ENCODE measurements at regions not wholly inside any gene's neighbourhood (a gene's known extent, or its start where the extent isn't known, plus 50 kb on each side); places are given as distances from the start of the nearest gene placed in this dataset.
"Not testable (repeated sequence)": the region's sequence is repeated elsewhere in the genome, so short reads cannot be mapped to it uniquely, and the experiment has no call there.

DNA sequence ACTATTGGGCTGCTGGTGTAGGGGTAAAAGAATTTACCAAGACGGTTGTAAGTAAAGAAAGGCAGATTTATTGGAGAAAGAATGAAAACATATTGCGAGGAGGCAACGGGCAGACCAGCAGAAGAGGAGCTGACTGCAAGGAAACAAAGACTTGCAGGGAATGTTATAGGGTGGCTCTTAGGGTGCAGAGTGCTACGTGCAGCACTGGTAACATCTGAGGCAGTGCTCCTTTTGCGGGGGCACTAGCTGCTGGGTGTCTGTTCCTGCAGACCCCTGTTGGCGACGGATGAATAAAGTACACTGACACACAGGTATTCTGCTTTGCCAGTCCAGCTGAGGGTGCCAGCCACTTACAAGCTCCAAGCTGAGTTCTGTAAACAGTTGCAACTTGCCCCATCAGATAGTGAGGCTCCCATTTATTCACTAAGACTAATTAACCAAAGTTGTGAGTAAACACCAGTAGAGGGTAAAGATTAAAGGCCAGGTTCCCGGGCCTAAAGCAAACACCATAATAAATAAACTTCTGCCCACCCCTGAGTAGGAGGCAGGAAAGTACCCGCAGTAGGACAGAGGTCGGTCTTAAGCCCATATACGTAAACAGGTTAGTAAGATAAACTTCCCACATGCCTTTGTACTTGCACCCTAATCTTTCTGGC lies 140.2 kb upstream of the KCNK1 start:
- intact Hi-C loops (cut with micrococcal nuclease) = no loop called here

DNA sequence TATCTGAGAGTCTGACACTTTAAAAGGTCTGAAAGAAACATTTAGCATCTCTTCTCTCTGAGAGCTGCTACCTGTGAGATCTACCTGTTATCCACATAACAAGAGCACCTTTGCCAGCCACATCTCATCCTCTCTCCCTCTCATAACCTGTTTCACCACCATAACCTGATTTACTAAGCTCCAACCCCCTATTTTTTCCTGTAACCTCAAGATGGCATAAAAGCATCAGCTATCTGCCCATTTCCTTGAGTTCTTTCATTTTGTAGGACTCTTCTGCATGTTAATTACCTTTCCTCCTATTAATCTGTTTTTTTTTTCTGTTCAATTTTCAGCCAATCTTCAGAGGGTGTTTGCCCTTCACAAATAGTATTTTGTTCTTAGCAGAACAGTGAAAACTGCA lies 136.5 kb upstream of the KCNK1 start:
- intact Hi-C loops (cut with micrococcal nuclease) = no loop called here

DNA sequence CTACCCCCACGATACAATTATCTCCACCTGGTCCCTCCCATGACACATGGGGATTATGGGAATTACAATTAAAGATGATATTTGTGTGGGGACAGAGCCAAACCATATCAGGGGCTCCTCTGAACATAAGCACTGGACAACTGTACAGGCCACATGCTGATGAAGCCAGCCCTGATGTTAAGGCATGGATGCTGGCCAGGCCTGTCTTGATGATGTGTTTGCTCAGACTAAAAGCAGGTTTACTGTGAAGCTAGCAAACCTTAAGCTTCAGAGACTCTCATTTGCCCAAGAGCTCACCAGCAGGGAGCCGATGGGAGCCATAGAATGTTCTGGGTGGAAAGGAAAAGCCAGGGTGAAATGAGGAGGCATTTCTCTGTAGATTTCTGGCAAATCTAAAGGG lies 135.3 kb upstream of the KCNK1 start:
- intact Hi-C loops (cut with micrococcal nuclease) = no loop called here

DNA sequence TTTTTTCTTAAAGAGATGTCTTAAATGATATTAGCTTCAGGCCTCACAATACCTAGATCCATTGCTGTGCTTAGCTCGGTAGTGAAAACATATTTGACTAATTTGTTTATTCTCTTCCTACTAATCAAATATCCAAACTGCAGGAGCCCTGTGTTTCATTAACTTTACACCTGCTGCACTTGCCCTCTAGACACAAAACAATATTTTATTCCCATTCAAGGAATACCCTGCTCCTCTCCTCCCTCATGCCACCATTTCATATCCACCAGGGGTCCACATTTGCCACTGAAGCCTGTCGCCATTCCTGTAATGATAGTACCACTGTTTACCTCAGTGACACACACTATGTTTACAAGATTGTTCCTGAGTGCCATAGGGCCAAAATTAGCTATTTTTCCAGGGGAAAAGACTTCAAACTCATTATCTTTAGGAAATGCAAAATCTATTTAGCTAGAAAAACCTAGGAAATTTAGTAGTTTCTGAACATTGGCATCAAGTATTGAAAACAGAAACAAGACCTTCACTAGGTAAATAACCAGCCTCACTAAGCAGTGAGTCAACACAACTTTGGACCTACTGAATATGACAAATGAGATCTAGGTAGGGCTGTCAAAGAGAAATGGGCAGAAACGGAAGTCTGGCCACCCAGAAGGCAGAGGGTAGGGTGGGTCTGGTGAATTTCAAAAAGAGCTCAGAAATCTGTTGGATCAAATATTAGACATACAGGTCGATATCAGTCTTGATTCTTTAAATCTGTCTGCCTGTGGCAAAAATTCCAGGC lies 134.6 kb upstream of the KCNK1 start:
- intact Hi-C loops (cut with micrococcal nuclease) = no loop called here

DNA sequence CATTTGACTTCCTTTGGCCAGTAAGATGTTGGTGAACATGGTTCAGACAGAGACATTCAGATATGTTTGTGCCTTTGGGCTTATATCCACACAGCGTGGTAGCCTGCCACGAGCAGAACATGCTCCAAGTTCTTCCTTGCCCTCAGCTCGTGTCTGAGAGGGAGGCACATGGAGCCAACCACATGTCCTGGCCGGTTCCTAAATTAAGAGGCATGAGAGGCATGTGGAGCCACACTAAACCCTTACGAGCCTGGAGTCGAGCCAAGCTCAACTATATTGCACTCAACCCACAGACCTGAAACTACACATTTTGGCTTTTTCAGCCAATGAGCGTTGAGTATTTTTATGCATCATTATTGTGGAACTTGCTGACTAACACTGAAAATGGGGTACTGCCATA lies 133.7 kb upstream of the KCNK1 start:
- intact Hi-C loops (cut with micrococcal nuclease) = no loop called here

DNA sequence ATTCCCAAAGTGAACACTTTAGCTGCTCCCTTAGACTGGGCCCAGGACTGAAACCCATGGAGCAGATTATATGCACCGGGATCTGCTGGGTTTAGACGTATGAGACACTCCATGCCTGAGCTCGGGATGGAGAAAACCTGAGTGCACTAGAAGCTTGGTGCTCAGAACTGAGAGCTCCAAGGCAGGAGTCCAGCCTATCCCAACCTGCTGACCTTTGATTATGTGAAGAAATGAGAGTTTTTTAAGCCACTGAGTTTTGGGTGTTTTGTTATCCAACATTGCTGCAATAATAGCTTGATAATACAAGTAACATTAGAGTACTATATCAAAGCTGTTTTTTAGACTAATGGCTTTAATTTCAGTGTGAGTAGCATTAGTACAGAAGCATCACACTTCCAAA lies 131.5 kb upstream of the KCNK1 start:
- intact Hi-C loops (cut with micrococcal nuclease) = no loop called here

DNA sequence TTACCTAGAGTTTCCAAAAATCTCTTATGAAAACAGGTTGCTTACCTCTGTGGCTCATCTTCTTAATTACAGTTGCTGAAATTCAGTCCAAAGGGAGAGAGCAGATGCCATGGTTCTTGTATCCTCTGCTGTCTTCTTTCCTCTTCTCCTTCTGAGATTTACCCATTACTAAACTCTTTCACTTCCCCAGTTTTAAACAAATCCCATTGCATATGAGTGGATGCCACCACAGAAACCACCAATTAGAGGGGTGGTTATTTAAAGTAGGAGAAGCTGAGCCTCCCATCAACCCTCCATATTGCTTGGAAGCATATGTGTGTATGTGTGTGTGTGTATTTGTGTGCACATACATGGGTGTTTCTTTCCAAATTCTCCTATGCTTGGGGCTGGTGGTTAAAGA lies 128.5 kb upstream of the KCNK1 start:
- intact Hi-C loops (cut with micrococcal nuclease) = no loop called here

DNA sequence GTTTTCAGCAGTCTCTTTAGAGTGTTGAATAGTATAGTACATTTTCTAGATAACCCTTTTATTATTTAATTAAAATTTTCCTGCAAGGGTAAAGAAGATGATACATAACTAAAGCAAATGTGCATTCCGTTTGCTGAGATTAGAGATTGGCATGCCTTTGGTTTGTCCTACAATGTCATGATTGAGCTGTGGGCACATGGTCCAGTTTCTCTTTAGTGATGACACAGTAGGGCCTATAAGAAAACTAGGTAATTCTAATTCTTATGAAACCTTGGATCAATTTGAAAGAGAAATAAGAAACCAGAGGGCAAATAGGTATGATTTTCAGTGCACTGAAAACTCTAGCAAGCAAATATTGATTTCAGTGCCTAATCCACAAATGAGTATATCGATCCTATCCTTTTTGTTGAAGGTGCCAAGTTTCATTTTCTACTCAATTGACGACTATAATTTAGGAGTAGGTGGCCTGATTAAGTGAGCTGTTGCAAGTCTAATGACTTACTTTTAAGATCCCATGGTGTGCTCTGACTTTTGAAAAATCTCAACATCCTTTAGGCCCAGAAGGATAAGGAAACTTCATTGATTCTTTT lies 128.0 kb upstream of the KCNK1 start:
- intact Hi-C loops (cut with micrococcal nuclease) = no loop called here

DNA sequence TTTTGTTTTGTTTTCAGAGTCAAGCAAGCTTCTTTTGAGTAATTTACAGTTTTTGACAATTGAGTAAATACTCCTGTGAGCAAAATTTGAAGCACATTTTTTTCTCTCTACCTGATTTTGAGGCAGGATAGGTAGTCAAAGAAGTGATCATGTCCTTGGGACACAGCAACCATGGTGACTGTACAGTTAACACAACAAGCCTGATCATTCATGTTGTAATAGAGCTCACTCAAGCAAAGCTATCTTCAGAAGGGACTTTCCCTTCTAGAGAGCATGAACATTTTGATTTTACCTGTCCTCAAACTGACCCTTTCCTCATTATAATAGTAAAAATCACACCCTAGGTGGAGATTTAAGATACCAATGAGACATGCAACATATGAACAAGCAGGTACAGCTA lies 126.5 kb upstream of the KCNK1 start:
- intact Hi-C loops (cut with micrococcal nuclease) = no loop called here

DNA sequence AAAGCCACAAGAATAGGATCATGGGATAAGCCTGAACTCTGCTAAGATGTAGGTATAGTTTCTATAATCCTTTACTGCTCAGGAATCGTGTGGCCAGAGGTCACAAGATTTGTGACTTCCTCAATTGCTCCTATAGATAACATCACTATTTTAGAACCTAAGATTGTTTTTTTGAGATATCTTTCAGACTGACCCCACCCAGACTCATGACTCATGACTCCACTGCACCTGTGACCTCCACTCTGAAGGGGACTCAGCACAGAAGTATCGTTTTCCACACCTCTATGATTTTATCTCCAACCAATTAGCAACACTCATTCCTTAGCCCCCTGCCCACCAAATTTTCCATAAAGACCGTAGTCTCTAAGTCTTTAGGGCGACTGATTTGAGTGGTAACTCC lies 124.5 kb upstream of the KCNK1 start:
- intact Hi-C loops (cut with micrococcal nuclease) = no loop called here

DNA sequence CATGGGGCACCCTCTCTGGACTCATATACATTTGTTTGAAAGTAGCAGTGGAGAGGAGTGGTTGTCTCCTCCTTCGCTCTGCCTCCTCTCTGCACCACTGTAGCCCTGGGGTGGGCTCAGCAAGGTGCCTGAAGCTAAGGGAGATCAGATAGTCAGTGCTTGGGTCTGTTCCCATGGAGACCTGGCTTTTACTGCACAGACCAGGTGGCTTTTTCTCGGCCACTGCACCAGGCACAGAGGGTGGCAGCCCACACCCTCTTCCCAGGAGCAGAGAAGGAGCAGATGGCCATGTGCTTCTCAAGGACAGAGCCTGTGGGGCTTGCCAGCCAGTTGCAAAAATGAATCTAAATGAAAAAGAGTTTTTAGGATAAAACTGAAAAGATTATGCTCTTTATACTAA lies 123.4 kb upstream of the KCNK1 start:
- intact Hi-C loops (cut with micrococcal nuclease) = no loop called here

DNA sequence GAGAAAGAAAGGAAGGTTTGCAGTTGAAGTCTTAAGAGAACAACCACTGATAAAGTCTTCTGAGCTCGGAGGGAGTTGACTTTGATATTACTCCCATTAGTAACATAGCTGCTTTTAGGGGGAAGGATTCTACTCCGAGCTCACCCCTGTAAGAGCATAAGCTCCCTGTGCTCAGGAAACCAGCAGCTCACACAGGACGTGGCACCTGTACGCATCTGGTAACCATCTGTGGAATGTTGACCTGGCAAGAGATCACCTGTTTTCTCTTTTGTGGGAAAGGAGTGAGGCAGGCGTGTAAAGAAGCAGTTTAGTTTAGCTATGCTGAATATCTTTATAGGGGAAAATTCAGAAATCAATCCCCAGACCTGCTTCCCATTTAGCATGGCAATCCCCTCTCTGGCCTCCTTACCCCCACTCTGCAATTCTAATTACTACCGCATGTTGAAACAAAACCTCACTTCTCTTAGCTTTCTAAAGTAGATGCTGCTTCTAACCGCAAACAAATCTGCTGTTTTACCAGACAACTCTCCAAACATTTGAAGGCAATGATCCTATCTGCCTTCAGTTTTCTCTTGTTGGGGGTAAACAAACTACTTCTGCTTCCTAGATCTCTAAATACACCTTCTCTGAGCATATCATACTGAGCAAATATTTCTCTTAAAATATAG lies 121.8 kb upstream of the KCNK1 start:
- intact Hi-C loops (cut with micrococcal nuclease) = no loop called here

DNA sequence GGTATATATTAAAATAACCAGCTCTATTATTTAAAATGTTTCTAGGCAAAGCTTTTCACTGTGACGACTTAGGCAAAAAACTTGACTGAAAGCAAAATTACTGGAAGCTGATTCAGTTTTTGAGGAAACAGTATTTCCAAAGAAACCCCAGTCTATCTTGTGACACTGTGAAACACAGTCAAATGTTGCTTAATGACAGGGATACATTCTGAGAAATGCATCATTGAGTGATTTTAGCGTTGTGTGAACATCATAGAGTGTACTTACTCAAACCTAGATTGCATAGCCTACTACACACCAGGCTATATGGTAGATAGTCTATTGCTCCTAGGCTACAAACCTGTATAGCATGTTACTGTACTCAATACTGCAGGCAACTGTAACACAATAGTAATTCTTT lies 116.9 kb upstream of the KCNK1 start:
- intact Hi-C loops (cut with micrococcal nuclease) = no loop called here

DNA sequence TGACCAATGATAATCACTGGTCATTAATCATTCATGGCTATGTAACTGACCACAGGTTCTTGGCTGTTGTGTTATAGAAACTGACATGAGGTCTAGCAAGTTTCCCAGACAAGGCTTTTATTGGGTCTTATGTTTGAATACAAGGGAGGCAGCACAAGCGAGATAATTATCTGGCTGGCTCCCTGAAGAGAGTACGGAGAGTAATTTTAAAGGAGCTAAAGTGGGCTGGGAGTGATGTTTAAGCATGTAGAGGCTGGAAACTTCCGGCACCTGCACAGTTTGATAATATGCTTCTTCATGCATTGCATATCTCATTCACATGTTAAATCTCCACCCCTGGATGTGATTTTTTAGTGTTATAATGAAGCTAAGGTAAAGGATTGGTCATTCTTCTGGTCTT lies 116.2 kb upstream of the KCNK1 start:
- intact Hi-C loops (cut with micrococcal nuclease) = no loop called here

DNA sequence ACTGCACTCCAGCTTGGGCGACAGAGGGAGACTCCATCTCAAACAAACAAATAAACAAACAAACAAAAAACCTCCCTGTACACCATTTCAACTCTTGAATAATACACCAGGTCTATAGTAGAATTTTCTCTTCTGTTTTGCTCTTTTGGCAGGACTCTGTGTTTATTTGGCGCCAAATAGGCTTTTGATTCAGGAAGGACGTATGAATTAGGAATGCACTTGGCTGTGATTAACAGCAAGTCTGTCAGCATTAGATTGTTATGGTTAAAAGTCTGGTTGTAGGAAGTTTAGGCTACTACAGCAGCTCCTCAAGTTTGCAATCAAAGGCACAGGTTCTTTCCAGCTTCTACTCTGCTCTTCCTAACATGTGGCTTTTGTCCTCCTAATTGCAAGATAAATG lies 113.8 kb upstream of the KCNK1 start:
- intact Hi-C loops (cut with micrococcal nuclease) = no loop called here

DNA sequence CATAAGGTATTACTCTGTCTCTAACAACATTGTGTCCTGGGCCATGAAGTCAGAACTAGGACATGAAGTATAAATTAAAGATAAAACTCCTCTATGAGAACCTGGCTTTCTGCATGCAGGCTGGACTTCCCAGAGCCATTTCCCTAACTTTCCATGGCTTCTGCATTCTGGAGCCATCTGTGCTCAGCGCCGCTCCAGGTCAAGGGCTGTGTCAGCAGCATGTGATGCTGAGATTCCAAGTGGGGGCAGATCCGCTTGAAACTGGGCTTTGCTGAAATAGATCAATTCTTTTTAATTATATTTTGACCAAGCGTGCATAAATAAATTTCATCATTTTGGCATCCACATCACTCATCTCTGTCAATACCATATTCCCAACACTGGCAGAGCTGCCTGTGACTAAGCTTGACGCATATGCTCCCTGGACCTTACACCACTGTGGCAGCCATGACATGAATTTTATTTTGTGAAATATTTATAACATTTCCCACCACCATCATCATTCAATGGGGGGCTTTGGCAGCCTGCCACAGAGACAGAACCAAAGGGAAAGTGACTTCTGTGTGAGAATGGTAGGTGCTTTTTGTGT lies 110.4 kb upstream of the KCNK1 start:
- intact Hi-C loops (cut with micrococcal nuclease) = no loop called here

DNA sequence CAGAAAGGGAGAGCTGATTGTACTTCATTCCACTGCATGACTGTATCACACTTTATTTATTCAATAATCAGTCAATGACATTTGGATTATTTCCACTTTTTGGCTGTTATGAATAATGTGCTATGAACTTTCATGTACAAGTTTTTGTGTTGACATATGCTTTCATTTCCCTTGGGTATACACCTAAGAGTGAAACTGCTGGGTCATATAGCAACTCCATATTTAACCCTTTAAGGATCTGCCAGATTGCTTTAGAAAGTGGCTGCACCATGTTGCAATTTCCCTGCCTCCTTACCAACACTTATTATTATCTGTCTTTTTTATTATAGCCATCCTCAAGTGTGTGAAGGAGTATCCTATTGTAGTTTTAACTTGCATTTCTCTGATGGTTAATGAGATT lies 108.8 kb upstream of the KCNK1 start:
- intact Hi-C loops (cut with micrococcal nuclease) = no loop called here

DNA sequence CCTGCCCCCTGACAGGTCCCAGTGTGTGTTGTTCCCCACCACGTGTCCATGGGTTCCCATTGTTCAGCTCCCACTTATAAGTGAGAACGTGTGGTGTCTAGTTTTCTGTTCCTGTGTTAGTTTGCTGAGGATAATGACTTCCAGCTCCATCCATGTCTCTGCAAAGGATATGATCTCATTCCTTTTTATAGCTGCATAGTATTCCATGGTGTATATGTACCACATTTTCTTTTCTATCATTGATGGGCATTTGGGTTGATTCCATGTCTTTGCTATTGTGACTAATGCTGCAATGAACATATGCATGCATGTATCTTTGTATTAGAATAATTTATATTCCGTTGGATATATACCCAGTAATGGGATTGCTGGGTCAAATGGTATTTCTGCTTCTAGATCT lies 108.0 kb upstream of the KCNK1 start:
- intact Hi-C loops (cut with micrococcal nuclease) = not testable (repeated sequence)

DNA sequence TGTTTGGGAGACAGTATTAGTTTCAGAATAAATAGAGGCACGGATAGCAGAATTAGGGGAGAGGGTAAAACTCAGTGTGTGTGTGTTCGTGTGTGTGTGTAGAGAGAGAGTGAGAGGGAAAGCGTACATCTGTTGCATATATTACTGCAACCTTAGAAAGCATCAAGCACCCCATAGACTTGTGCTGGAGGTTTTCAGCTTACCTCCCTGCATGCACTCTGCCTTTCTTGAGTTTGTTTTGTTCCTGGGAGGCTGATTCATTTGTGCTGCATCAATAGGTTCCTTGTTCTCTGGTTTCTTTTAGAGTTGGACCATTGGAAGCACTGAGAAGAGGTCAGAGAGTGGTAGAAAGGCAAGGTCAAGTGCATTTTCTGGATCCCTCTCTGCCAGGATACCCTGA lies 104.4 kb upstream of the KCNK1 start:
- intact Hi-C loops (cut with micrococcal nuclease) = no loop called here

DNA sequence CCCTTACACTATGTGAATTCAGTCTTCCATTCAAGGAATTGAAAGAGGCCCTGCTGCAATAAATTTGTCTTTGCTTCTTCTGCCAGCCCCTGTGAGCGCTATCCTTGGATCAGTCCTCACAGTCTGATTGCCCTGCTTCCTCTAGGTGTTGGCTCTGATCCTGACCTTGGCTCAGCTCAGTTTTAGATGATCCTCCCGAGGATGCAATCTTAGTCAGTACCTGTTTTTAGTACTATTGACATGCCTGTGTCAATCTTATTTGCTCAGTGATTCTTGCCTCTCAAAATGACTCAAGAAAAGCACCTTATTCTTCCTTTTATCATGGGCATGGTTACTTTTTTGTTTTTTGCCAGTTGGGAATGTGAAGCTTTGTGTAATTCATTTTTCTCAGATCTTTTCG lies 101.4 kb upstream of the KCNK1 start:
- intact Hi-C loops (cut with micrococcal nuclease) = no loop called here

DNA sequence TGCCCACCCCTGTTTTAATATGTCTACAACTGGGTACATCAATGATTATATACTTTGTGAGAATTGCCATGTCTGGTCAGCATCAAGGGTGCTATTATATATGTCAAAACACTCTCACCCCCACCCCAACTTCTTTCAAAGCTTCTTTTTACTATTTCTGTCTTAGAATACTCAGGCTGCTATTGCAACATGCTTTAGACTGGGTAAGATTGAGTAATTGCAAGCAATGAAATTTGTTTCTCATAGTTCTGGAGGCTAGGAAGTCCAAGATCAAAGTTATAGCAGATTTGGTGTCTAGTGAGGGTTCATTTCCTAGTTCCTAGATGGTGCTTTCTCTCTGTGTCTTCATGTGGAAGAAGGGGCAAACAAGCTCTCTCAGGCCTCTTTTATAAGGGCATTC lies 100.5 kb upstream of the KCNK1 start:
- intact Hi-C loops (cut with micrococcal nuclease) = no loop called here

DNA sequence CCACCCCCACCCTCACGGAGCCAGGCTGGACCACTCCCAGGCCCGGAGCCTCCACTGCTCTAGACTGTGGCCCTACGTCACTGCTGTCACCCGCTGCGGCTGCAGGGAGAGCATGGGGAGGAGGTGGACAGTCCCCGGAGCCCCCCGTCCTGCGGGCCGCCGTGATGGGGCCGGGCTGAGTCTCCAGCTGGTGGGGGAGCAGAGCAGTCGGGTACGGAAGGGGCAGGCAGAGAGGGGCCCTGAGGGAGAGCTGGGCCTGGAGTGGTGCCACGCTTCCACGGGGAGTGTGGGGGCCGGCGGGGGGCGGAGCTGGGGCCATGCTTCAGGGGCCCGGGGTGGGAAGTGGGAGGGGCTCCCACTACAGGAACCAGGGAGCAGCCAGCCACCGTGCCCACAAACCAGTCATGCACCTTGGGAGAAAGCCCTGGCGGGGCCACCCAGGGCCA lies 98.9 kb upstream of the KCNK1 start:
- intact Hi-C loops (cut with micrococcal nuclease) = no loop called here

Measured in T-helper 1 cell treated with Interleukin-12 subunit alpha and Interleukin-12 subunit beta and Interleukin-4 antibody, amounts not matched to agents 30 ng/mL and 1 ng/mL, for 36 hours (primary cell).